ENCODE measurements at regions not wholly inside any gene's neighbourhood (a gene's known extent, or its start where the extent isn't known, plus 50 kb on each side); places are given as distances from the start of the nearest gene placed in this dataset.
"Not testable (repeated sequence)": the region's sequence is repeated elsewhere in the genome, so short reads cannot be mapped to it uniquely, and the experiment has no call there.

DNA sequence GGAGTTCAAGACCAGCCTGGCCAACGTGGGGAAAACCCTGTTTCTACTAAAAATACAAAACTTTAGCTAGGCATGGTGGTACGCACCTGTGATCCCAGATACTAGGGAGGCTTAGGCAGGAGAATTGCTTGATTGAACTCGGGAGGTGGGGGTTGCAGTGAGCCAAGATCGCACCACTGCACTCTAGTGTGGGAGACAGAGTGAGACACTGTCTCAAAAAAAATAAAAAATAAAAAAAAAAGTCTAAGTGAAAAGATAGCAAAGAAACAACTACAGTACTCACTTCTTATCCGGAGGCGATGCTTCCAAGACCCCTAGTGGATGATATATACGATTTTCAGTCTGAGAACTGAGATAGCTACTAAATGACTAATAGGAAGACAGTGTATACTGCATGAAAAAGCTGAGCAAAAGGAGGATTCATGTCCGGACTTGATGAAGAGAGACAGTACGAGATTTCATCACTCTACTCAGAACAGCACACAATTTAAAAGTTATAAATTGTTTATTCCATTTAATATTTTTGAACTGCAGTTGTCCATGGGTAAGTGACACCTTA is 138.7 kb upstream of the GOLGA6L6 start:
- DNase-seq (ENCODE audit: low read depth), result not testable (repeated sequence)

- no peak for DNase-seq (ENCODE audit: low read depth)
Observed at GRCh38 chr15:20672470-20672869, 130.9 kb upstream of the GOLGA6L6 start.

- DNase-seq (ENCODE audit: low read depth), result no peak
Observed at GRCh38 chr15:20671675-20672074, 130.1 kb upstream of the GOLGA6L6 start.

- not testable (repeated sequence) for DNase-seq (ENCODE audit: low read depth)
Observed at GRCh38 chr15:20666410-20666809, 124.8 kb upstream of the GOLGA6L6 start.

GRCh38 chr15:20665653-20666052 is 124.1 kb upstream of the GOLGA6L6 start:
- no peak for DNase-seq (ENCODE audit: low read depth)

GRCh38 chr15:20659265-20659664 is 117.7 kb upstream of the GOLGA6L6 start:
- DNase-seq (ENCODE audit: low read depth), result no peak

DNA sequence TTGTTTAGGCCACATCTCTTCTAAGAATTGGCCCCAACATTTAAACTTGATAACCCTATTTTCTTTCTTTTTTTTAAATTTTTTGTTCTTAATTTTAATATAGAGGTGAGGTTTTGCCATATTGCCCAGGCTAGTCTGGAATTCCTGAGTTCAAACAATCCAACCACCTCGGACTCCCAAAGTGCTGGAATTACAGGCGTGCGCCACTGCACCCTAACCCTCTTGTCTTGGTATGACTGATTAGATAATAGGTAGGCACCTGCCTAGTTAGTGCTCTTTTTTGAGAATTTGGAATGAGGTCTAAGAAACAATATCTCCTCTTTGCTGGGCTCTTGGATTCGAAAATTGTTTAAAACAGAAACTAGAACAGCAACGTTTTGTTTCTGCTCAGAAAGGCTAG is 116.4 kb upstream of the GOLGA6L6 start:
- no peak for DNase-seq (ENCODE audit: low read depth)

DNA sequence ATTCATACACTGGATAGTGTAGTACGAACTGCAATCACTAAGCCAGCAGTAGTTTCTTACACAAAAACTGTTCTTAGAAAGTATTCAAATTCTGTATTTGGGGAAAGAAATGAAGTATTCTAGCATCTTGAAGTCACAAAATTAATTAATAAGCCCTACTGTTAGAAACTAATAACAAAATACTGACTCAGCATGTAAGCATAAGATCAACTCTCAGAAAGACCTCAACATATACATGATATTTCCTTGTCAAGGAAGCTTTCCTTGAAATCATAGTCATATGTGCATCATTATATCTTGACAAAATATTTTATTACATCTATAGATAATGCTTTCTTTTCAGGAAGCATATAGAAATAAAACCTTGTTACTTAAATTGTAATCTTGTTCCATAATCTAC is 115.5 kb upstream of the GOLGA6L6 start:
- no peak for DNase-seq (ENCODE audit: low read depth)

GRCh38 chr15:20652914-20653313 is 111.3 kb upstream of the GOLGA6L6 start:
- DNase-seq (ENCODE audit: low read depth), result no peak

DNA sequence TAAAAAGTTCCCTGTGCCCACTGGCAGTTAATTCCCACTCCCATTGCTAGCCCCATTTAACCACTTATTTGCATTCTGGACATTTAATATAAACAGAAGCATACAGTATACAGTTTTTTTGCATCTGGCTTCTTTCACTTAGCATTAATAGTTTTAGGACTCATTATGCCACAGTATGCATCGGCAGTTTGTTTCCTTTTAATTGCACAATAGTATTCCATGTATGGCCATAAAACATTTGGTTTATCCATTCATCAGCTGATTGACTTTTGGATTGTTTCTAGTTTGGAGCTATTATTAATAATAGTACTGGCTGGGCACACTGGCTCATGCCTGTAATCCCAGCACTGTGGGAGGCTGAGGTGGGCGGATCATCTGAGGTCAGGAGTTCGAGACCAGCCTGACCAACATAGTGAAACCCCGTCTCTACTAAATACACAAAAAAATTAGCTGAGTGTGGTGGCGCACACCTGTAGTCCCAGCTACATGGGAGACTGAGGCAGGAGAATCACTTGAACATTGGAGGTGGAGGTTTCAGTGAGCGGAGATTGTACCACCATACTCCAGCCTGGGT is 106.9 kb upstream of the GOLGA6L6 start:
- not testable (repeated sequence) for DNase-seq (ENCODE audit: low read depth)

DNA sequence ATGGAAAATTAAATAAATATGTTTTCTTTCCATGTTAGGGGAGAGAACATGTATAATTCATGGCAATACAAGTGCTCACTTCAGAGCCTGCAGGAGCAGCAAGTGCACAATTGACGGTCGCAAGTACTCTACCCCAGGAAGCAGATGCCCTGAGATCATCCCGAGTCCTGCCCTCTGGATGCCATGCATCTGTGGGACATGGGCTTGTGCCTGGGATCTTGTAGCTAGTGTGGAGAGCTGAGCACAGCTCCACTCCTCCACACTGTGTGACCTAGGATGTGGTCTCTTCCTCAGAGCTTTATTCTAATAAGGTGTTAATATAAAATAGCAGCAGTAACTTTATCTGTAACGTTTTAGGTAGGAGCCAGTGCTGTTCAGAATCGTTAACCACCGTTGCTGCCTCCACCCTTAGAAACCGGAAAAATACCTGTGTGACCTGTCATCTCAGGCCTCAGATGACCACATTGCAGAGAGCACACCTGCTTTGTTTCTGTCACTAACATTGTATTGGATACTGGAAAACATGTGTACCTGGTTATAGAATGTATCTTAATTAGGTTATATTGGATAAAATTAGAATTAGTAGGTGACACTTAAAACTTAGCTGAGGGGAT is 105.0 kb upstream of the GOLGA6L6 start:
- no peak for DNase-seq (ENCODE audit: low read depth)

DNA sequence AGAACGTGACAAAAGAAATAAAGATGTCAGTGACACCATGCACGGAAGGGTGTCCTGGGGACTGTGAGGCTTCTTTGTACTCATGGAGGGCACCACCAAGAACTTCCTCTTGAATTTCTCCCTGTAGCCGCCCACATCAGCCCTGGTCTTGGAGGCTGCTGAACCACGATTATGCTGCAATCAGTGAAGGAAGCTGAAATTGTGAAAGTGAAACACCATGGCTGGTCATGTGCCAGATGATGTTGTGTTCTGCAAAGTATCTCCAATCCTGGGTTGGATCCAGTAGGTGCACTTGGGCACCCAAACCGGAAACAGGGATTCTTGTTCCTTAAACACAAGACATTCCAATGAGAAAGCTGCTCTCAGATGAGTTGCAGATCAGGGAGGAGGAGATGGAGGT is 104.4 kb upstream of the GOLGA6L6 start:
- peak; percentile 36 for DNase-seq (ENCODE audit: low read depth)

DNA sequence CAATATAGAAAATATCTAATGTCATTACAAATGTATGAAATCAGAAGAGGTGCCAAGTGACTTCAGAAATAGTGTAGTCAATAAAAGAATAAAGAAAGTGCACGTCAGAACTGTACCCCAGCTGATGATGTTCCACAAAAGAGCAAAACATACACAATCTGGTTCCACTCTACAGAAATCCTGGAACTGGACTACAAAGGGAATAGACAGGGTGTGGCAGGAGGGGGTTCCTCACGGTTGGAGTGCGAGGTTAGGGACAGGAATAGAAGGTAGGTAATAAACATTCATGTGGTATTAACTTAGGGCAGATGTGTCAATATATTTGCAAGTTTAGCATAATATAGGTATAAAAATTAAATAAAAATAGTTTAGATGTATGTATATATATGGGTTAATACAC is 103.3 kb upstream of the GOLGA6L6 start:
- DNase-seq (ENCODE audit: low read depth), result no peak

GRCh38 chr15:20643829-20644425 is 102.3 kb upstream of the GOLGA6L6 start:
- DNase-seq (ENCODE audit: low read depth), result no peak

- no peak for DNase-seq (ENCODE audit: low read depth)
Observed at GRCh38 chr15:20643024-20643770, 101.6 kb upstream of the GOLGA6L6 start.

- no peak for DNase-seq (ENCODE audit: low read depth)
Observed at GRCh38 chr15:20642054-20642767, 100.6 kb upstream of the GOLGA6L6 start.

- not testable (repeated sequence) for DNase-seq (ENCODE audit: low read depth)
Observed at GRCh38 chr15:20640427-20640826, 98.8 kb upstream of the GOLGA6L6 start.

- not testable (repeated sequence) for DNase-seq (ENCODE audit: low read depth)
Observed at GRCh38 chr15:20639224-20639623, 97.6 kb upstream of the GOLGA6L6 start.

- DNase-seq (ENCODE audit: low read depth), result not testable (repeated sequence)
Observed at GRCh38 chr15:20637499-20637898, 95.9 kb upstream of the GOLGA6L6 start.

- not testable (repeated sequence) for DNase-seq (ENCODE audit: low read depth)
Observed at GRCh38 chr15:20629526-20629925, 87.9 kb upstream of the GOLGA6L6 start.

GRCh38 chr15:20628538-20628937 is 86.9 kb upstream of the GOLGA6L6 start:
- not testable (repeated sequence) for DNase-seq (ENCODE audit: low read depth)

DNA sequence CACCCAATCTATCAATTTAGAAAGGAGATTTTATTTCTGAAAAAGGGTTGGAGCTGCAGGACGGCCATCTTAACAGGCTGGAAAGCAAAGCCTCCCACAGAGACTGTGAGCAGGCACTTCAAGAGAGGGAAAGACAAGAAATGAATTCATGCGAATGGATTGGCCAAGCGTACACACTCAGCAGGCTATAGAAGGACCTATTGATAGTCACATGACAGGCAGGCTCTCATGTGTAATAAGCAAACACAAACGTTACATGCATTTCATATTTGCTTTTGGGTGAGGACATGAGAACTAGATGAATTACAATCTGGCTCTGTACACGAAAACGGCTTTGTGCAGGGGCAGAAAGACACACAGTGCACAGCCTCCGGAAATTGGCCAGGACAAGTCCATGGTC is 83.9 kb upstream of the GOLGA6L6 start:
- not testable (repeated sequence) for DNase-seq (ENCODE audit: low read depth)

Data from iris pigment epithelial cell (primary cell).